Right lobe of liver (tissue), 6 donors: ENCODE measurements at regions not wholly inside any gene's neighbourhood (a gene's known extent, or its start where the extent isn't known, plus 50 kb on each side); places are given as distances from the start of the nearest gene placed in this dataset.
A peak's percentile ranks its signal among the peaks of the same experiment; 100 is the strongest.
"Not testable (repeated sequence)": the region's sequence is repeated elsewhere in the genome, so short reads cannot be mapped to it uniquely, and the experiment has no call there.

Experiments
- ATAC-seq, 4 donors: fragments of 200-7000 bp; cut with Tn5 transposase; one replicate each; pipeline ENCODE4 v1.9.1; 2020; ENCODE audit warnings: mild to moderate bottlenecking in 4 of 4, moderate library complexity in 4 of 4
- DNase-seq, 3 donors: peaks; one replicate each; pipeline ENCODE4 v3.0.0-alpha.2; 2020
- H3K27ac ChIP-seq, 3 donors: fragments of 200-600 bp; one replicate each; pipeline ENCODE4 v1.8.0; 2022
- H3K27me3 ChIP-seq, 2 donors: fragments of 200-600 bp; one replicate each; pipeline ENCODE4 v1.8.0; 2022
- H3K36me3 ChIP-seq, 4 donors: fragments of 200-600 bp; sonication (generic) in 1 of 4; one replicate each; pipeline versions ENCODE4 v1.5.1 to v1.8.0; 2017 to 2022; ENCODE audit warnings: control low read depth in 1 of 4
- H3K4me1 ChIP-seq, 4 donors: fragments of 200-600 bp; sonication (generic) in 1 of 4; one replicate each; pipeline versions ENCODE4 v1.5.1 to v1.8.0; 2017 to 2022; ENCODE audit warnings: control low read depth in 1 of 4
- H3K4me3 ChIP-seq, 3 donors: fragments of 200-600 bp; one replicate each; pipeline ENCODE4 v1.8.0; 2022
- H3K9me3 ChIP-seq, 4 donors: fragments of 200-600 bp; sonication (generic) in 1 of 4; one replicate each; pipeline versions ENCODE4 v1.5.1 to v1.8.0; 2017 to 2022; ENCODE audit warnings: control low read depth in 1 of 4
- CTCF ChIP-seq, 4 donors: fragments of 200-600 bp in 3 of 4; fragments of 450-650 bp in 1 of 4; IDR thresholded peaks; one replicate each; pipeline versions ENCODE4 v1.5.1 to v1.8.0; 2016 to 2022; ENCODE audit warnings: antibody characterized with exemption in 4 of 4, mild to moderate bottlenecking in 2 of 4
- POLR2A ChIP-seq: fragments of 450-650 bp; IDR thresholded peaks from one replicate; pipeline ENCODE4 v1.6.1; 2017; ENCODE audit warnings: antibody characterized with exemption, mild to moderate bottlenecking
- WGBS: methylation state at CpG from one replicate; pipeline ENCODE4 v1.1.6; 2018; ENCODE audit warnings: low coverage, low lambda C conversion rate; ENCODE audit not compliant: insufficient coverage; ENCODE audit errors: missing lambda C conversion rate; 5-methylcytosine and 5-hydroxymethylcytosine counted together
- intact Hi-C, 2 donors: fragments of 100-400 bp; cut with DNase I; formaldehyde crosslinking; loops; one replicate each; pipeline versions ENCODE4 v1.11.2 to v1.14.1; 2022
- donor health status: DM: no; HTN: yes; CAD: no.
- donor health status: DM: no; HTN: no; CAD: no.
- donor health status: DM: no; HTN: no; CAD: no.
- donor health status: DM: no; HTN: yes; CAD: no.
- donor health status: DM: no; HTN: yes; CAD: no.

- ATAC-seq = no peak
- Histone ChIP-seq H3K4me3 (no peak overlapping the region), H3K4me1 (no peaks in the 10 kb centered on the region), H3K27ac (no peak overlapping the region), H3K9me3 (no peaks in the 10 kb centered on the region), H3K27me3 (no peaks in the 10 kb centered on the region), H3K36me3 (no peaks in the 10 kb centered on the region)
- 100% methylated on average over 1 of the region's 28 CpGs for WGBS
- intact Hi-C loops = no loop called here
- TF ChIP-seq POLR2A (no peak), CTCF (IDR thresholded peaks at IDR 0.05) (no peak)
- no peak for DNase-seq
These were observed 141.1 kb upstream of the OR13F1 start for GRCh38 chr9:104362912-104363472.

DNA sequence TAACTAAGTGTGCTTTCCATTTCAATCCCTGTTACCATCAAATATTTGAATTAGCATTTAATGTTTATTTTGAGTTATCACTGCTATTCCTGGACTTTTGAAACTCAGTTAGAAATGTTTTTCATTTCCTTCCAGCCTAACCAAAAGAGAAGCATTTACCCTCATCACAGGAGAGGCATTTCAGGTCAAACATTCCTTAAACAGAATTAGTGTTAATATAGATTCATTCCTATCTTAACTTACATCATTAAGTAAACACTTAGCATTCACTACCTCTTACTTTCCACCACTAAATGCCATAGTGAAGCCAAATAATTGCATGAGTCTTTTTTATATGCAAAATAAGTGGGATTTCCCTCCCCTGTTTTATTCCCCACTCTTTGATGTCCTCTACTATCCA is 136.6 kb upstream of the OR13F1 start:
- DNase-seq (no peak), ATAC-seq (peak in 1 of 4 donors; percentile 19)
- Histone ChIP-seq H3K9me3 (no peaks in the 10 kb centered on the region), H3K4me3 (no peak overlapping the region), H3K36me3 (no peaks in the 10 kb centered on the region), H3K4me1 (no peaks in the 10 kb centered on the region), H3K27ac (no peak overlapping the region), H3K27me3 (no peaks in the 10 kb centered on the region)
- no peak for TF ChIP-seq CTCF (IDR thresholded peaks at IDR 0.05)
- TF ChIP-seq POLR2A = no peak
- intact Hi-C loops = no loop called here

DNA sequence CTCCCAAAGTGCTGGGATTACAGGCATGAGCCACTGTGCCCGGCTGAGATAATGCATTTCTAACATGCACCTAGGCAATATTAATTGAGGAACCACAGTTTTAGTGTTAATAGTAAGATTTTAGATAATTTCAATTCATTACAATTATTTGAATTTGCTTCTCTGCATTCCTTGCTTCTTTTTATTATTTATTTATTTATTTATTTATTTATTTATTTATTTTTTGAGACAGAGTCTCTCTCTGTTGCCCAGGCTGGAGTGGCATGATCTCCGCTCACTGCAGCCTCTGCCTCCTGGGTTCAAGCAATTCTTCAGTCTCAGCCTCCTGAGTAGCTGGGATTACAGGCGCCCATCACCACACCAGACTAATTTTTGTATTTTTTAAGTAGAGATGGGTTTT is 135.7 kb upstream of the OR13F1 start:
- WGBS = 93% methylated on average over 3 of the region's 3 CpGs
- H3K4me3 ChIP-seq, H3K27me3 ChIP-seq, H3K27ac ChIP-seq, H3K4me1 ChIP-seq, H3K9me3 ChIP-seq, ATAC-seq, intact Hi-C loops, H3K36me3 ChIP-seq, DNase-seq: not testable (repeated sequence)

DNA sequence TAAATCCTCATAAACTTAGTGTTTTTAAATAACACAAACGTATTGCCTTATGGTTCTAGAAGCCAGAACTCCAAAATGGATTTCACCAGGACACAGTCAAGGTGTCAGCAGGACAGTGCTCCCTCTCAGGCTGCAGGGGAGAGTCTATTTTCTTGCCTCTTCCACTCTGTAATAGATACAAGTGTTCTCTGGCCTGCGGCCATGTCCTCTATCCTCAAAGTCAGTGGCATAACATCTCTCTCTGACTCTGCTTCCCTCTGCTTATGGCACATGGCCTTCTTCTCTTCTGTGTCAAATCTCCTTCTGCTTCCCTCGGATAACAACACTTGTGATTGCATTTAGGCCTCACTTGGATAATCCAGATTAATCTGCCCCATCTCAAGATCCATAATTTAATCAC is 129.4 kb upstream of the OR13F1 start:
- Histone ChIP-seq H3K36me3 (no peaks in the 10 kb centered on the region), H3K9me3 (no peaks in the 10 kb centered on the region), H3K4me1 (no peaks in the 10 kb centered on the region), H3K27me3 (no peaks in the 10 kb centered on the region), H3K4me3 (no peak overlapping the region), H3K27ac (no peak overlapping the region)
- ATAC-seq (no peak), DNase-seq (no peak)
- intact Hi-C loops = no loop called here
- no peak for TF ChIP-seq POLR2A
- TF ChIP-seq CTCF (IDR thresholded peaks at IDR 0.05) = no peak
- WGBS = 50% methylated on average over 3 of the region's 3 CpGs

DNA sequence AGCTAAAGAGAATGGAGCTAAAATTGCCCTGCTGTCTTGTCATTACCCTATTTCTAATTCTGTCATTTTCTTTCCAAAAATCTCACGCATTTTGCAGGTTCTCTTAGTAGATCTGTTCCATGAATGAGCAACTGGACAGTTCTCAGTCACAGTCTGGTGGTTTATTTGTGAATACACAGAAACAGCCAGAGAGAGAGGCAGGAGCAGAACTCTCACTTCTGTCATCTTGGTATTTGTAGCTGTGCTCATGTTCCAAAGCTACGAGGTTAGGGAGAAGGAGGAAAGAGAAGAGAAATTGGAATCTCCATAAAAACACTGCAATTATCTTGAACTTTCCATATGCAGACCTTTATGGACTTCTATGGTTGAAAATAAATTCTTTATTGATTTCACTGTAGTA is 118.0 kb upstream of the OR13F1 start:
- Histone ChIP-seq H3K9me3 (no peaks in the 10 kb centered on the region), H3K27me3 (no peaks in the 10 kb centered on the region), H3K27ac (no peak overlapping the region), H3K4me3 (no peak overlapping the region), H3K36me3 (no peaks in the 10 kb centered on the region), H3K4me1 (no peaks in the 10 kb centered on the region)
- DNase-seq (no peak), ATAC-seq (no peak)
- intact Hi-C loops = loop anchor here (5.0 to 10.0 kb wide), 2 partner anchors 209 to 211 kb away; no protein-coding TSS in a partner anchor
- no peak for TF ChIP-seq CTCF (IDR thresholded peaks at IDR 0.05)
- TF ChIP-seq POLR2A = no peak
- WGBS = 44% methylated on average over 2 of the region's 2 CpGs
